HG03064 (cell line): ENCODE measurements at regions not wholly inside any gene's neighbourhood (a gene's known extent, or its start where the extent isn't known, plus 50 kb on each side); places are given as distances from the start of the nearest gene placed in this dataset.
"Not testable (repeated sequence)": the region's sequence is repeated elsewhere in the genome, so short reads cannot be mapped to it uniquely, and the experiment has no call there.

Experiments
- ATAC-seq: cut with Tn5 transposase; IDR thresholded peaks from one replicate; pipeline ENCODE4 v1.9.1; 2021; ENCODE audit warnings: low read depth; ENCODE audit not compliant: unreplicated experiment

DNA sequence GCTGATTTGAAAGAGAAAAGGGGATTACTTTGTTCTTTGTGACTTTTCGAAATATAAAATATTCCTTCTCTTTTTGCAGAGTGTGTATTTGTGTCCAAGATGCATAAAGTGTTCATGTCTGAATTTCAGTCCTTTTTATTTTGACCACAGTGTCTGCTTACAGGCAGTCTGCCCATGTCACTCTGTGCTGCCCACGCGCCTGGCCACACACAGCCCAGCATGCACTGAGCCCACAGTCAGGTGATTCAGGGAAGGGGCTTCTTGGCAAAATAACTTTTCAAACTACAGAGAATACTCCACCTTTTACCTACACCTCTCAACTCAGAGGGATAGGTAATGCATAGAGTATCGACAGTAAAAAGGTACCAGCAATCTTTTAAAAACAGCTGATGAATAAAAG lies 142.5 kb upstream of the TRPC4 start:
- no peak for ATAC-seq

DNA sequence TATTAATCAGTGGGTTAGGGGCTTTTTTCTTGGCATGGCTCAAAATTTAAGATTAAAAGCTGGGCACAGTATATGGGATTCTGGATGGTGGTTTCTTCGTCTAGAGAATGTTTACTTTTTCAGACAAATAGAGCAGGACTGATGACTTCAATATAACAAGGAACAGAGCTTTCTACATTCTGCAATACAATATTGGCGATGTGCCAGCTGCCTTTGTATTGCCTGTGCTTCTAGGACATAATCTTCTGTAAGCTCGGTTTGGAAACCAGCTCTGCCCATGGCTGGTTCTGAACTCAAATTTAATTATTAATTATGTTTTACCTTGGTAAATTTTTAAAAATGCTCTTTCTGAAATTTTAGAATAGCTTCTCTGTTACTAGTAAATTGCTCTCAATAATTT lies 139.1 kb upstream of the TRPC4 start:
- ATAC-seq: no peak

DNA sequence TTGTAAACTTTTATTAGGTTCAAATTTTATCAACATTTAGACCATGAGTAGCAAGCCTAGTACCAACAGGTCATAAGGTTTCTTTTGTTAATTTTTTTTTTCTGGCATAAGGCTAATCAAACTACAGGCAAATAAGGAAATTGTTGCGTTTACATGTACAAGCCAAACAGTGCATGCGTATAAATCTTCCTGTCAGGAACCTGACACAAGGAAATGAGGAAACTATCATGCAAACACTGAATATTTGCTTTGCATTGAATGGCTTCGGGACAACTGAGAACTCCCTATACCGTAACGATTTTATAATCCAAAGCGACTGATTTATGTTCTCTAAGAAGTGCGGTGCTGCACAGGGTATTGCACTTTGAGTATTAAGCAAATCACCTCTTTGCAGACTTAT lies 133.0 kb upstream of the TRPC4 start:
- no peak for ATAC-seq

DNA sequence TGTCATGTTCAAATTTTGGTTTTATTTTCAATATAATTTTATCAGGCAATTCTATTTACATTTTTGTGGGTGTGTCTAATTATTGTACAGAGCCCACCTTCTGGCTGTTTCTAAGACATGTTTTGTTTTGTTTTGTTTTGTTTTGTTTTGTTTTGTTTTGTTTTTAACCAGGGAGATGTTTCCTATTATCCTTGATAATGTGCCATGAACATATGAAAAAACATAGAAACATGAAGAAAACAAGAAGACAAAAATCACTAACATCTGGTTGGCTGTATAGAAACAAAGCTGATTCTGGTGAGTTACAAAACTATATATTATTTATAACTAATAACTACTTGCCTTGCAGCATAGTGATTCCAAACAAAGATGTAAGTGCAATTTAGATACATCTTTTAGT lies 128.1 kb upstream of the TRPC4 start:
- ATAC-seq: no peak

DNA sequence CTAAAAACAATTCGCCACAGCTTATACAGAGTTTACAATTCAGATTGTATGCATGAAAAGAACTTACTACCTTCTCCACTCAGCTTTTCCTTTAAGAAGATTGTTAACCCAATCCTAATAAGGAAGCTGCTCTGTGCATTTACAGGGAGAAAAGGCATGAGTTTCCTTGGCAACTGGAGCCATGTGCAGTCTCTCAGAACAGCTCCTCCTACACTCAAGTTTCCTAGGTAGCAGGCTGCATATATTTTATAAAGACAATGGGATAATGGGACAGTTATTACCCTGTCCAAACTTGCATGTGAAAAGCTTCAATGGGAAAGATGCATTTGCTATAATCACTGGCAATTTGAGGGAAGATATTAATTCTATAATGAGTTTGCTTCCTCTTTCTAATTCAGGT lies 125.5 kb upstream of the TRPC4 start:
- no peak for ATAC-seq

DNA sequence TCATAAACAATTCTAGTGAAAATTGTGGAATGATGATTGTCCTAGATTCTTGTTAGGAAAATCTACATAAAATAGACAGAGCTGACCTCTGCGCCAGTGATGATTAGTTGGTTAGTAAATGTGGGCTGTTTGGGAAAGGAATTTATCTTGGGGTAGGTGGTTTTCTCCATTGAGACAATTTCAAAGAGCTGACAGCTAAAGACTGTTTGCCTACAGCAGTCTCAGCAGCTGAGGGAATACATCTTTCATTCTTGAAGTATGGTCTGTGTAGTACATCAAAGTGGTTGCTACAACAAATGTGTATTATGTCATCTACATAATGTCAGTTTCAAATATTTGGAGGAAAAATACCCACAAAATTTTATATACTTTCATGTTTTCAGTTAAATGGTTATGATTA lies 117.2 kb upstream of the TRPC4 start:
- ATAC-seq: no peak

DNA sequence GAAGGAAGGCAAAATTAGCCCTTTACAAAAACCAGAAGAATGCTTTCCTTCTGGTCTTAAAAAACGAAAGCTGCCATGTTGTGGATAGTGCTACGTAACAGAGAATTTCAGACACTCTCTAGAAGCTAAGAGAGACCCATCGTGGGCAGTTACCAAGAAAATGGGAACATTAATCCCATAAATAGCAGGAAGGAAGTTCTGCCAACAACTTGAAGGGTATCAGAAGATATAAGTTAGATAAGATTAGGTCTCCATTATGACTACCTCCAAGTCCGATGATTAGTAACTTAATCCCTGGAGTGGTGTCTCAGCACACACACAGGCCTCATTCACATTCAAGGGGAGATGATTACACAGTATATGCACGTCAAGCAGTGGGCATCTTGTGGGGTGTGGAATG lies 115.7 kb upstream of the TRPC4 start:
- no peak for ATAC-seq

DNA sequence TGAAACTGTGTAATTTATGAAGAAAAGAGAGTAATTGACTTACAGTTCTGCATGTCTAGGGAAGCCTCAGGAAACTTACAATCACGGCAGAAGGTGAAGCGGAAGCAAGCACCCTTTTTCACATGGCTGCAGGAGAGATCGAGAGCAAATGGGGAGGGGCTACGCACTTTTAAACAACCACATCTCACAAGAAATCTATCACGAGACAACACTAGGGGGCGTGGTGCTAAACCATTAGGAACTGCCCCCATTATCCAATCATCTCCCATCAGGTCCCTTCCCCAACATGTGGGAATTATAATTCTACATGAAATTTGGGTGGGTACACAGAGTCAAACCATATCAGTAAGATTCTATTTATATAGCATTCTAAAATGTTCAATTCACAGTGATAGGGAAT lies 114.8 kb upstream of the TRPC4 start:
- ATAC-seq: no peak

DNA sequence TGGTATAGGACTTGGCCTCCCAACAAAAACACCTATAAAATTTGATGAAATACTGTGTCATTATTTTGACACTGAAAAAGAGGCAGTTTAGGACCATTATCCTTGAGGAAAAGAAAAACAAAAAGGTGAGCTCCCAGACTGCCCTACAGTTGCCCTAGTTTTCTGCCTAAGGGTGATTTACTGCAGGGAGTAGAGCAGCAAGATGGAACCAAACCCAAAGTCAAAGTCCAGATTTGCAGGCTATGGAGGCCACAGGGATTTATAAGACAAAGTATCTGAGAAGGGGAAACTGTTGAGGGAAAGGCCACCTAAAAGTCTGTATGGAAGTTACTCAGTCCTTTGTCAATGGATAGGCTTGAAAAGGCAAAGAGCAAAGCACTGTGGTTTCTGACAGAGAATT lies 112.4 kb upstream of the TRPC4 start:
- ATAC-seq: no peak

DNA sequence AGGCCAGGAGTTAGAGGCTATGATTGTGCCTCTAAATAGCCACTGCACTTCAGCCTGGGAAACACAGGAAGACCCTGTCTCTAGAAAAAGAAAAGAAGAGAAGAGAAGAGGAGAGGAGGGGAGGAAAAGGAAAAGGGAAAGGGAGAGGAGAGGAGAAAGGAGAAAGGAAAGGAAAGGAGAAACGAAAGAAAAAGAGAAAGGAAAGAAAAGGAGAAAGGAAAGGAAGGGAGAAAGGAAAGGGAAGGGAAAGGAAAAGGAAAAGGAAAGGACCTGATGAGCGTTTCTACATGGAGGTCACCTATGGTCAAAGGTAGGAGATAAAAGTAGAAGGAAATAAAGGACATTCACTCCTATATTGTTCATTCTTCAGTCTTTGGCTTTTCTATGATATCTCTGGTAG lies 109.1 kb upstream of the TRPC4 start:
- no peak for ATAC-seq

DNA sequence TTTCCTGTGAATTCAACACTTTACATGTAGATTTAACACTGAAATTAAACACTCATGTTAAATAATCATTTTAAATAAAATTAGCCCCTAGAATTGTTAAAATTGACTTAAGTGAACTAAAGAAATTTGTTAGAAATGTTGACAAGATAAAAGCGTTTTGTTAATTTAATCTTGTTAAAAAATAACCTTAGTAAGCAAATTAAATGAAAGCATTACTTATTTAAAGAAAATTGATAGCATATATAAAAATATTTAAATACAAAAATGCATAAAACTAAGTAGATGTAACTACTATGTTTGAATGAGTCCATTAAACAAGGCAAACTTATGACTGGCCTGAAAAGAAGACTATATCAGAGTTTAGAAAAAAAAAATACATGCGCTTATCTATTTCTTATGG lies 99.0 kb upstream of the TRPC4 start:
- ATAC-seq: no peak

DNA sequence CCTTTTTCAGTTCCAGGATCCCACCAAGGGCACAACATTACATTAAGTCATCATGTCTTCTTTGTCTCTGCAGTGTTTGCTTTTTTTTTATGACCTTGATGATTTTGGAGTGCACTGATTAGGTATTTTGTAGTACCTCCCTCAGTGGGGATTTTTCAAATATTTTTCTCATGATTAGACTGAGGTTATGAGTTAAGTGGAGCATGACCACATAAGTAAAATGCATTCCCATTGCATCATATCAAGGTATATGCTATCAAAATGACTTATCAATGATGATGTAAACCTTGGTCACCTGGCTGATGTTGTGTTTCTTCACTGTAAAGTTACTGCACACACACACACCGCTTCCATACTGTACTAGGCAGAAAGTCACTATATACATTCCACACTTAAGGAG lies 96.7 kb upstream of the TRPC4 start:
- no peak for ATAC-seq

DNA sequence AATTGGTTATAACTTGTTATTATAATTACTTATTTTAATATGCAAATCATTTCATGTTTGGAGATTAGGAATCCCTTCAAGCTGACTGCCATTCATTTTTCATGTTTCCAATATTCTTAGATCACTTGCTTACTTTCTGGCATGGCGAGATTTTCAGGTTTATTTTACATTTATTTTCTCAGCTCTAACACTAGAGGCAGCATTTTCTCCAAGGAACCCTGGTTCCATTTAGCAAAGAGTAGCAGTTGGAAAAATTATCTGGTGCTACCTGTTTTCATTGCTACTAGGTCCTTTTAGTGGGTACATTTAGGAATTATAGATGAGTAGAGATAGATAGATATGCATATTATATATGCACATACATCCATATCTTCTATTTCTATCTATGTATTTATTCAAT lies 90.9 kb upstream of the TRPC4 start:
- ATAC-seq: no peak

DNA sequence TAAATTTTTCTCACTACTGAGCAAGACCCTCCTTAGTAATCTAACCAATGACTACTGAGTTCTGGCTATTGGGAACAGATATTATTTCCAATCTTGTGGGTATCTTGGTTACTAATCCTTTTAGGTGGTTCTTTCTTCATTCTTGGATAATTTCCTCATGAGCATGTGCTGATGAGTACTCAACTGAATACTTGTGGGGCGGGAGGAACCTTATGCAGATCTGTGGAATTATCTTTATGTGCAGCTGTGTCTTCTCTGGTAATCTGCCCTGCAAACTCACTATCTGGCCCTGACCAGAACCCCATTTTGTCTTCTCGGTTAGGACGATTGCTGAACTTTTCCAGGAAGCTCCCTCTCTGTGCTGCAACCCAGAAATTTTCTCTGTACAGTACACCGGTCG lies 89.7 kb upstream of the TRPC4 start:
- ATAC-seq: no peak

DNA sequence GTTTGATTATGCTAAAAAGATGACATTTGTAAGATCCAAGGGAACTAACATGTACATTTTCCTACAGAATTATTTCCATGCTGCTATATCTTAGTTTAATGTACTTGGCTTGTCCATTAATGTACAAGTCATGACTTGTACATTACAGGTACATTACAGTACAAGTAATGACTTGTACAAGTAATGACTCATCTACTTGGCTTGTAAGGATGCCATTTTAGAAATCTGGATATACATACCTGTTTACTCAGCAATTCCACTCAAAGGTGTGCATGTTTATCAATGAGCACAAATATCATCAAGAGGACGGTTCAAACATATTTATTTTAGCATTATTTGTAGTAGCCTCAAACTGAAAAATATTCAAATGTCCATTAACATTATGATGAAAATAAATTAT lies 87.0 kb upstream of the TRPC4 start:
- ATAC-seq: no peak

DNA sequence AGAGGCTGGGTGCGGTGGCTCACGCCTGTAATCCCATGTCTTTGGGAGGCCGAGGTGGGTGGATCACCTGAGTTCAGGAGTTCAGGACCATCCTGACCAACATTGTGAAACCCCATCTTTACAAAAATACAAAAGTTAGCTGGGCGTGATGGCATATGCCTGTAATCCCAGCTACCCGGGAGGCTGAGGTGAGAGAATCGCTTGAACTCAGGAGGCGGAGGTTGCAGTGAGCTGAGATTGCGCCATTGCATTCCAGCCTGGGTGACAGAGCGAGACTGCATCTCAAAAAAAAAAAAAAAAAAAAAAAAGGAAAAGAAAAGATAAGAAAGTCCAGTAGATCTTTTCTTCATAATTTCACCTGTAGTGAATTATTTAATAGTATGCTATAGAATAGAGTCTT lies 85.0 kb upstream of the TRPC4 start:
- not testable (repeated sequence) for ATAC-seq

DNA sequence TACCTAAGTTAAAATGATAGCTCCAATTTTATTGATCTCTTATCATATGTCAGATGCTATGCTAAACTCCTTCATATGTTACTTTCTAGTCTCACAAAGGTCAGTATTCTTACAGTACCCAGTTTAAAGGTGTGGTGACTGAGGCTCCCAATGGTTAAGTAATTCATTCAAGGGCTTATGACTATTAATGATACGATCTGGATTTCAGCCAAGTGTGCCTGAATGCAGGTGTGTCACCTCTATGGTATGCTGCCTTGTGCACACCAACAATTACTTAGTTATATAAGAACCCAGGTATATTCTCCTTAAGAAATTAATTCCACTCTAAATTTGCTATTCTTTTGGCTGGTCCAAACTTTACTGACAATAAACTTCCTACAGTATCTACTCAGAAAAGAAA lies 84.6 kb upstream of the TRPC4 start:
- ATAC-seq: no peak

DNA sequence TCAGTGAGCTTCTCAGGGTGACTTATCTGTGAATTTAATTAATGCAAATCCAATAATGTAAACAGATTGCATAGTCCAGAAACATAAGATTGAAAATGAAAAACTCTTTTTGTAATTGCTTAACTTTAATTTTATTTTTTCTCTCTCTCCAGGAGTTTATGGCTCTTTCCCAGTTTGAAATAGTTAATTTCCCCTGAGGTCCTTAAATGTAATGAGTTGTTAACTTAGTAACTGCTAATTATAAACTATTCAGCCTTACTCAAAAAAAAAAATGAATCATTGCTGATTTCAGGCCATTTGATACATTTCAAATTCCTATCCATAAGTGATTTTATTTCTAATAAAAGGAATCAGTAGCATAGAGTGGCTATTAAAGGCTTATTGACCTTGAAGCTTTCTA lies 84.1 kb upstream of the TRPC4 start:
- no peak for ATAC-seq

DNA sequence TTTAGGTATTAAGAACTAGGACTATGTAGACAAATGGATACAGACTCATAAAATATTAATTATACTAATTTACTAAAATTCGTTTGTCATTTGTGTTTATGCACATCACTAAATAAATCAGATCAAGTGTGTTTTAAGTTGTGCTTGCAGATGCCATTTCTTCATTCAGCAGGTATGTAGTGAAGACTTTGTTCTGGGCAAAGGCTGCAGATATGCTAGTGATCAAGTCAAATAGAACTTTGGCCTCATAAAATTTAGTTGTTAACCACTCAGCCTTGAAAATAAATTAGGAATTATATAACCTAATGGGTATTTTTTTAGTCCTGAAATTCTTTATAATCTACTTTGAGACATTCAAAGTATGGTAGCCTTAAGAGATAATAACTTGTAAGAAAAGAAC lies 80.4 kb upstream of the TRPC4 start:
- ATAC-seq: no peak

DNA sequence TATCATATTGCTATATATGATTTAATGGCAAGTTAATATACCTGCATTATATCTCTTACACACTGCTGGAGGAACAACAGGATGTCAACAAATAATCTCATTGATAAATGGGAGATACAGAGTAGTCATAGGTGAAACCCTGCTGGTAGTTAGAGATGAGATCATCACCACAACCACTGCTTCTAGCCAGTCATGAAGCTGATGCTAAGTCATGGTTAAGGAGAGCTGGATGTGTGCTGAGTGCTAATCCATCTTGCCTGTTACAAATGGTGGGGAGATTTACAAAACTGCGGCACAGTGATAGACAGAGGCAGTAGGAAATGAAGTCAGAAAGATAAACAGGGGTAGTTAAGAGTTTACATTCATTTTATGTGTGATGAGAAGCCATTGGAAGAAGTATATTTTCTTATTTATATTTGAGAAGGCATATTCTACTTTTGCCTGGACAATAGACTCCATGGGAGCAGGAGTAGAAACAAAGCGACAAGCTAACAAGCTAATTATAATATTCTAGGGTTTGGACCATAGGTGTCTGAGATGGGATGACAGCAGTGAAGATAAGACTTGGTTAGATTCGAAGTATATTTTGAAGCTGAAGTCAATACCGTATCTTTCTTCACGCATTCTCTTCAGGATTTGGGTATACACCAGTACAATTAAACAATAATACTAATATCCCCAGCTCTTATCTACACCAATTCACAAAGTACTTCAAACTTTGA lies 78.0 kb upstream of the TRPC4 start:
- no peak for ATAC-seq

DNA sequence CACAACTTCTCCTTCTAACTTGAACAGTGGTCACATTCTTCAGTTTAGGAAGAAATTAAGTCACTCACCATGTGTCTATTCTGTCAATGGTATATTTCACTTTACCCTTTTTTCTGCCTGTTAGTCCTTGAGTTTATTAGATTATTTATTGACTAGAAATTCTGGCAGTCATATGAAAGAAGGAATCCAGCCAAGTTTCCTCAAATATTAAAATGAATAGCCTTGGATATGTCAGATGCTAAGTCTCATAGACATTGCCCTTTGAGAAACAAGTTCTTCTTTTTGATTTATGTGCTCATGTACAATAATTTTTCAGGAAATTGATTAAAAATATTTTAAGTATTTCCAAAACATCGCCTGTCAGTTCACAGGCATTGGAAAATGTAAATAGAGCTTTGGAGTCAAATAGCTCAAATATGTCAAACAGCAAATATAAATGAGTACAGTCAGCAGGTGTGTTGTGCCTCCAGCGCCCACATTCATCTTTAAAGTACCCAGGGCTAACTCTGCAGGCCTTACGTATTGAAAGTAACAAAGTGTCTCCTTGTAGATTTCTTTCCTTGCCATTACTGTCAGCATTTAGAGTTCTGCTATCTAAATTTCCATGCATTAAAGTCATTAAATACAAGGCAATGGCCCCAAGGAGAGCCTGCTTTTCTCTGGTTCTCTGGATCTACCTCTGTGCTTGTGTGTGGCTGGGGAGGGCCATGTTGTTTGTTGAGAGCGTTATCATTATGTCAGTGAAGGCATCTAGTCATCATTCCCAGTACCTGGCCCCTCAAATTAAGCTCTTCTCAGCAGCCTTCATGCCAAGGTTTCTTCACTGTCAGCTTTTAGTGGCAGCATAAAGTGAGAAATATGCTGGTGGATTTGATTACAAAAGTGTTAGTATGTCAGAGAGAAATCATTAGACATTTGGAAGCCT lies 76.3 kb upstream of the TRPC4 start:
- ATAC-seq: no peak

DNA sequence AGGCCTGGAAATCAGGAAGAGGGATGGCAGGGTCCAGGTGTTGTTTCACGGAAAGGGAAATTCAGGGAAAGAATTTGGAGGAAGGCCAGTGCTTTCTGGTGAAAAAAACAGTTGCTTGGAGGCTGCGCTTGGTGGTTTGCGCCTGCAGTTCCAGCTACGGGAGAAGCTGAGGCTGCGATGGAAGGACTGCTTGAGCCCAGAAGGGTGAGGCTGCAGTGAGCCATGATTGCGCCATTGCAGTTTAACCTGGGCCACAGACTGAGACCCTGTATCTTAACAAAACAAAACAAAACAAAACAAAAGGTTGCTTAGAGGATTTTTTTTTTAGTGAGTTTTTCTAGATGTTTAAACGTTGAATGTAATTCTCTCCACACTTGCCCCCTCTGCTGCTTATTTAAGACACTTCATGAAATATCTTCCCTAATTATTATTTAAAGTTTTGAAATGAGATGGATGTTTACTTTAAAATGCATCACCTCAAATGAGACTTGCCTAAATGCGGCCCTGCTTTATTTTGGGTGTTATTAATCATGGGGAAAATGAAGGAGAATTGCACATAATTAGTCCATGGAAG lies 75.4 kb upstream of the TRPC4 start:
- ATAC-seq: no peak
